CD4-positive, alpha-beta T cell (primary cell): ENCODE measurements at regions not wholly inside any gene's neighbourhood (a gene's known extent, or its start where the extent isn't known, plus 50 kb on each side); places are given as distances from the start of the nearest gene placed in this dataset.

Experiments used
- ATAC-seq: fragments of 200-7000 bp; cut with Tn5 transposase; one replicate; pipeline ENCODE4 v1.10.0; 2022; ENCODE audit warnings: mild to moderate bottlenecking; ENCODE audit not compliant: poor library complexity
- CTCF ChIA-PET: fragments of 350-600 bp; sonication (Branson Sonifier 250); formaldehyde crosslinking; loops from one replicate; lab custom pipeline; 2021; ENCODE audit warnings: antibody characterized with exemption, inconsistent platforms; lab: Charles Lee
- POLR2A ChIA-PET: fragments of 350-600 bp; sonication (Branson Sonifier 250); formaldehyde crosslinking; loops from one replicate; lab custom pipeline; 2021; ENCODE audit warnings: antibody characterized with exemption, inconsistent platforms; lab: Charles Lee
- DNase-seq, 14 experiments: peaks; one replicate each; pipeline ENCODE4 v3.0.0-alpha.2; 2013 to 2020; ENCODE audit warnings: mixed read lengths in 2 of 14
- H3K27ac ChIP-seq, 2 donors: one replicate each; pipeline versions ENCODE4 v1.5.1 to v1.7.0; 2013; ENCODE audit warnings: low read length in 2 of 2, low read depth in 1 of 2, mild to moderate bottlenecking in 1 of 2
- H3K27me3 ChIP-seq, 2 experiments: 1 replicate in 1 of 2; 2 replicates in 1 of 2; pipeline versions ENCODE4 v1.6.1 to v1.7.0; 2013; ENCODE audit warnings: low read length in 2 of 2, control low read depth in 1 of 2, mild to moderate bottlenecking in 1 of 2, moderate library complexity in 1 of 2; ENCODE audit not compliant: insufficient read depth in 2 of 2, control insufficient read depth in 1 of 2
- H3K36me3 ChIP-seq: one replicate; pipeline ENCODE4 v1.6.1; 2013; ENCODE audit warnings: low read length, control low read depth; ENCODE audit not compliant: insufficient read depth
- H3K4me1 ChIP-seq: one replicate; pipeline ENCODE4 v1.6.1; 2013; ENCODE audit warnings: low read length, control low read depth; ENCODE audit not compliant: insufficient read depth
- H3K4me3 ChIP-seq: one replicate; pipeline ENCODE4 v1.5.1; 2013; ENCODE audit warnings: mild to moderate bottlenecking, low read length, moderate library complexity
- H3K9me3 ChIP-seq, 2 experiments: 1 replicate in 1 of 2; 2 replicates in 1 of 2; pipeline versions ENCODE4 v1.6.1 to v1.7.0; 2013; ENCODE audit warnings: low read length in 2 of 2, mild to moderate bottlenecking in 2 of 2, control low read depth in 1 of 2, moderate library complexity in 1 of 2; ENCODE audit not compliant: control insufficient read depth in 1 of 2, insufficient read depth in 1 of 2
- H3K27ac Mint-ChIP-seq: one replicate; pipeline ENCODE4 v1.8.0; 2020; ENCODE audit warnings: mixed read lengths
- H3K27me3 Mint-ChIP-seq: one replicate; pipeline ENCODE4 v1.8.0; 2021; ENCODE audit warnings: mixed read lengths
- H3K36me3 Mint-ChIP-seq: one replicate; pipeline ENCODE4 v1.8.0; 2021; ENCODE audit warnings: low read depth, mixed read lengths
- H3K4me1 Mint-ChIP-seq: one replicate; pipeline ENCODE4 v1.8.0; 2021; ENCODE audit warnings: low read depth, mixed read lengths
- H3K4me3 Mint-ChIP-seq: one replicate; pipeline ENCODE4 v1.8.0; 2020; ENCODE audit warnings: mild to moderate bottlenecking, mixed read lengths
- H3K9me3 Mint-ChIP-seq: one replicate; pipeline ENCODE4 v1.8.0; 2020; ENCODE audit warnings: mixed read lengths
- intact Hi-C, 2 experiments: fragments of 100-400 bp; cut with DNase I in 1 of 2; cut with micrococcal nuclease in 1 of 2; formaldehyde crosslinking; loops; one replicate each; pipeline versions ENCODE4 v1.15.1 to v1.9.0; 2023 to 2025; cut with DNase I, micrococcal nuclease
- TF ChIP-seq, protein P1 (sequence below): fragments of 200-600 bp; IDR thresholded peaks from one replicate; pipeline ENCODE4 v1.8.0; 2022; ENCODE audit warnings: antibody characterized with exemption, mild to moderate bottlenecking

DNA sequence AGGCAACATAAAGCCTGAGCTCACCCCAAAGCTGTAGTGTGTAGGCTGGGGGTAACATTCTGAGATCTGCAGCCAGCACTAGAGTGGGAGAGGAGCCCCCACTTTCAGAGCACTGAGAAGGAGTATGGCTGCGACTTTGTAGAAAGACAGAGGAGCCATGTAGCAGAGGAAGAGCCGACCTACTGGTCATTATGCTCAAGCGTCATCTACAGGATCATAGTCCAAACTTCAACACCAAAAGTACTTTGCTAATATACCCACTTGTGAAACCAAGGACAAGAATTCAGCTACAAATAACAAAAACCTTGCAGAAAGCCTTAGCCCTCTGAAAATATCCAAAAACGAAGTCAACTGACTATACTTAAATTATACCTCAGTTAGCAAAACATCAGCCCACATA, 330.1 kb downstream of the MAN2A1 start:
- POLR2A ChIA-PET: no interaction called here
- TF ChIP-seq, protein P1, sequence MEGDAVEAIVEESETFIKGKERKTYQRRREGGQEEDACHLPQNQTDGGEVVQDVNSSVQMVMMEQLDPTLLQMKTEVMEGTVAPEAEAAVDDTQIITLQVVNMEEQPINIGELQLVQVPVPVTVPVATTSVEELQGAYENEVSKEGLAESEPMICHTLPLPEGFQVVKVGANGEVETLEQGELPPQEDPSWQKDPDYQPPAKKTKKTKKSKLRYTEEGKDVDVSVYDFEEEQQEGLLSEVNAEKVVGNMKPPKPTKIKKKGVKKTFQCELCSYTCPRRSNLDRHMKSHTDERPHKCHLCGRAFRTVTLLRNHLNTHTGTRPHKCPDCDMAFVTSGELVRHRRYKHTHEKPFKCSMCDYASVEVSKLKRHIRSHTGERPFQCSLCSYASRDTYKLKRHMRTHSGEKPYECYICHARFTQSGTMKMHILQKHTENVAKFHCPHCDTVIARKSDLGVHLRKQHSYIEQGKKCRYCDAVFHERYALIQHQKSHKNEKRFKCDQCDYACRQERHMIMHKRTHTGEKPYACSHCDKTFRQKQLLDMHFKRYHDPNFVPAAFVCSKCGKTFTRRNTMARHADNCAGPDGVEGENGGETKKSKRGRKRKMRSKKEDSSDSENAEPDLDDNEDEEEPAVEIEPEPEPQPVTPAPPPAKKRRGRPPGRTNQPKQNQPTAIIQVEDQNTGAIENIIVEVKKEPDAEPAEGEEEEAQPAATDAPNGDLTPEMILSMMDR: no peak
- no peaks in the 10 kb centered on the region for H3K27me3 Mint-ChIP-seq

DNA sequence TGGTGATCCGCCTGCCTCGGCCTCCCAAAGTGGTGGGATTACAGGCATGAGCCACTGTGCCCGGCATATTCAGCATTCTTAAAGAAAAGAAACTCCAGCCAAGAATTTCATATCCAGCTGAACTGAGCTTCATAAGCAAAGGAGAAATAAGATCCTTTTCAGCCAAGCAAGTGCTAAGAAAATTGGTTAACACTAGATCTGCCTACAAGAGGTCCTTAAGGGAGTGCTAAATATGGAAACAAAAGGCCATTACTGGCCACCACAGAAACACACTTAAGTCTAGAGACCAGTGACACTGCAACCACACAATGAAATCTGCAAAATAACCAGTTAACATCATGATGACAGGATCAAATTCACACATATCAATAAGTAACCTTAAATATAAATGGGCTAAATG, 331.5 kb downstream of the MAN2A1 start:
- H3K27me3 ChIP-seq: no peaks in the 10 kb centered on the region
- H3K36me3 Mint-ChIP-seq: no peaks in the 10 kb centered on the region
- H3K4me1 ChIP-seq: no peaks in the 10 kb centered on the region
- intact Hi-C loops: no loop called here
- CTCF ChIA-PET: interaction anchor here (1.1 to 1.3 kb wide), 2 partner anchors 10 to 50 kb away, joined by 3 read pairs; no protein-coding TSS in a partner anchor
- H3K4me3 Mint-ChIP-seq: no peak overlapping the region
- H3K27ac Mint-ChIP-seq: no peak overlapping the region
- DNase-seq (no peak), ATAC-seq (no peak)
- TF ChIP-seq, protein P1: no peak
- H3K9me3 ChIP-seq: peaks cover 0 to 12% of the 10 kb centered on the region in 2 experiments
- no peaks in the 10 kb centered on the region for H3K27me3 Mint-ChIP-seq
- H3K9me3 Mint-ChIP-seq: peaks cover 7% of the 10 kb centered on the region
- no peaks in the 10 kb centered on the region for H3K36me3 ChIP-seq
- H3K27ac ChIP-seq: no peak overlapping the region
- POLR2A ChIA-PET: no interaction called here
- H3K4me1 Mint-ChIP-seq: no peaks in the 10 kb centered on the region
- no peak overlapping the region for H3K4me3 ChIP-seq

More for the DNA sequence above, 330.1 kb downstream of the MAN2A1 start:
- no peak overlapping the region for H3K4me3 ChIP-seq
- Mint-ChIP-seq H3K9me3 (peaks cover 4% of the 10 kb centered on the region), H3K4me1 (no peaks in the 10 kb centered on the region), H3K27ac (no peak overlapping the region), H3K4me3 (no peak overlapping the region), H3K36me3 (no peaks in the 10 kb centered on the region)
- H3K4me1 ChIP-seq: no peaks in the 10 kb centered on the region
- peaks cover 0 to 12% of the 10 kb centered on the region in 2 experiments for H3K9me3 ChIP-seq
- no peak overlapping the region for H3K27ac ChIP-seq
- DNase-seq (no peak), ATAC-seq (no peak)
- CTCF ChIA-PET: no interaction called here
- no peaks in the 10 kb centered on the region for H3K36me3 ChIP-seq
- H3K27me3 ChIP-seq: no peaks in the 10 kb centered on the region
- intact Hi-C loops: no loop called here

DNA sequence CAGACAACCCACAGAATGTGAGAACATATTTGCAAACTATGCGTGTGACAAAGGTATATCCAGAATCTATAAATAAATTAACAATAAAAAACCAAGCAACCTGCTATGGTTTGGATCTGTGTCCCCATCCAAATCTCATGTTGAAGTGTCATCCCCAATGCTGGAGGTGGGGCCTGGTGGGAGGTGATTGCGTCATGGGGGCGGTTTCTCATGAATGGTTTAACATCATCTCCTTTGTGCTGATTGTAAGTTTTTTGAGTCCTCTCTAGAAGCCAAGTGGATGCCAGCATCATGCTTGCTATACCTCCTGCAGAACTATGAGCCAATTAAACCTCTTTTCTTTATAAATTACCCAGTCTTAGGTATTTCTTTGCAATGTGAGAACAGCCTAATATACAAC, 335.4 kb downstream of the MAN2A1 start:
- Mint-ChIP-seq H3K4me3 (no peak overlapping the region), H3K9me3 (peaks cover 5% of the 10 kb centered on the region), H3K27me3 (no peaks in the 10 kb centered on the region), H3K4me1 (peaks cover 28% of the 10 kb centered on the region), H3K27ac (no peak overlapping the region), H3K36me3 (no peaks in the 10 kb centered on the region)
- ChIA-PET CTCF (no interaction called here), POLR2A (interaction anchor here (1.0 kb wide), 1 partner anchor 29 kb away, joined by 3 read pairs; no protein-coding TSS in a partner anchor)
- Histone ChIP-seq H3K4me3 (no peak overlapping the region), H3K9me3 (no peaks in the 10 kb centered on the region), H3K36me3 (no peaks in the 10 kb centered on the region), H3K27ac (no peak overlapping the region), H3K4me1 (no peaks in the 10 kb centered on the region), H3K27me3 (no peaks in the 10 kb centered on the region)
- DNase-seq (no peak), ATAC-seq (no peak)
- TF ChIP-seq, protein P1: no peak
- intact Hi-C loops: no loop called here
